HG03354 (cell line): ENCODE measurements at regions not wholly inside any gene's neighbourhood (a gene's known extent, or its start where the extent isn't known, plus 50 kb on each side); places are given as distances from the start of the nearest gene placed in this dataset.

Experiments used
- ATAC-seq: cut with Tn5 transposase; IDR thresholded peaks from one replicate; pipeline ENCODE4 v1.9.1; 2021; ENCODE audit warnings: mild to moderate bottlenecking; ENCODE audit not compliant: unreplicated experiment, poor library complexity, severe bottlenecking

DNA sequence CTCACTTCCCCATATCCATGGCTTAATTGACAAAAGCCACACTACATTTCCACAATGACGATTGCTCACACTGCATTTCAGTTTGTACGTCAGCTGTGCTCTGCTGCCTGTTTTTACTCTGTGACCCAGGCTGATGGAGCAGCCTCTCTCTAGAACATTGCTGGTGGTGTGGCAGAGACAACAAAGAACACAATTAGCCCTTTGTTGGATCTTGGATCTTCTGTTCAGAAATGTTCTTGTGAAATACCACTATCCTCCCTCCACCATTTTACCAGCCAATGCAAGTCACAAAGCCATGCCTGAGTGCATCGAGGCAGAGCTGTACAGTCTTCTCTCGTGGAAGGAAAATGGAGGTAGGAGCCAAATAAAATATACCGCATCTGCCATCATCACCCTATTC lies 56.9 kb upstream of the TBC1D5 start:
- ATAC-seq: no peak

DNA sequence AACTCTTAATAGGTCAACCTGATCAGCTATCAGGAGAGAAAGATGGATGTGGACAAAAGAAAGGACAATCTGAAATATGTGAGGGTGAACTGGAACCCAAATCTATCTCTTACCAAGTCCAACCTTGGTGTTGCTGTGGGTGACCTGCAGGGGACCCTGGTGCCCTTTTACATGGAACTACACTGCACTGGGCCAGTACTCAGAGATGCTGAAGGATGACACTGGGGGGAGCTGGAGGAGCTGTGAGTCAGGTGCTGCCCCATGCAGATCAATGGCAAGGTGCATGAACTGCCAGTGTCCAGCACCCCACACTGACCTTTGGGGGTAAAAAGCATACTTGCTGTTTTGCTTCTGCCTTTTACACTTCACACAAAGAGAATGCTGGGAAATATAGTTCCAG lies 55.6 kb upstream of the TBC1D5 start:
- ATAC-seq: no peak

- no peak for ATAC-seq
Measured at GRCh38 chr3:17795711-17796110, 53.3 kb upstream of the TBC1D5 start.

- no peak for ATAC-seq
Measured at GRCh38 chr3:17795280-17795679, 52.8 kb upstream of the TBC1D5 start.

DNA sequence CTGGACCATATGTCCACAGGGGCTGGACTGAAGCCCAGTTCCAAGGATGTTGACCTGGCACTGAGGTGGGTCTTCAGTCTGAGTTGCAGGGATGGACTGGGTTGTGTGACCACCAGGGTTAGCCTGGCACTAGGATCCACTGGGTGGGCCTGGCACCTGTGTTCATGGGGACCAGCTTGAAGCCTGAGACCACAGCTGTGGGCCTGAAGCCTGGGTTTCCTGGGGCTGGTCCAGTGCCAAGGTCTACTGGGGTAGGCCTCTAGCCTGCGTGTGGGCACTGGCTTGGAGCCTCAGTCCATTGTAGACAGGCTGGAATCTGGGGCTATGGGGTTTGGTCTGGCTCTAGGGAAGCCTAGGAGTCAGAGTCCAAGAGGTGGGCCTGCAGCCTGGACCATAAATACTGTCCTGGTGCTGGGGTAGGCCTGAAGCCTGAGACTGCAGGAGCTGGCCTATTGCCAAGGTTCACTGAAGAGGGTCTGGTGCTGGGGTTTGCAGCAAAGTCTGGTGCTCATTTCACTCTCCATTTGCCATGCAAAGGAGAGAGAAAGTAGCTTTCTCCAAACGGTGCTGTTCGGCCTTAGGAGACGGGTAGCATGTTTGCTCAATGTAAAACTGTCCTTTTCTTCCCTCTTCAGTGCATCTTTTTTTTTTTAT lies 51.2 kb upstream of the TBC1D5 start:
- no peak for ATAC-seq
